H1 (cell line): ENCODE measurements at regions not wholly inside any gene's neighbourhood (a gene's known extent, or its start where the extent isn't known, plus 50 kb on each side); places are given as distances from the start of the nearest gene placed in this dataset.

ENCODE experiments used
- CTCF ChIA-PET: fragments of 300-600 bp; sonication (Branson Sonifier 250); formaldehyde crosslinking; loops from one replicate; lab custom pipeline; 2021; ENCODE audit not compliant: partially characterized antibody; lab: Charles Lee
- POLR2A ChIA-PET: fragments of 300-600 bp; sonication (Branson Sonifier 250); formaldehyde crosslinking; loops from one replicate; lab custom pipeline; 2021; ENCODE audit warnings: inconsistent platforms; ENCODE audit not compliant: partially characterized antibody; lab: Charles Lee
- DNase-seq, 2 experiments: peaks; one replicate each; pipeline versions ENCODE4 v3.0.0 to v3.0.0-alpha.2; 2010 to 2022; ENCODE audit warnings: low spot score in 2 of 2, low read depth in 1 of 2, mixed read lengths in 1 of 2
- FAIRE-seq: peaks from 2 replicates; lab custom pipeline; 2011; peaks lifted over from hg19 to GRCh38; lab: Jason Lieb, UNC
- H2AFZ ChIP-seq: 2 replicates; pipeline ENCODE4 v1.8.1; 2012; ENCODE audit warnings: low read length, inconsistent platforms
- H2AK5ac ChIP-seq: 2 replicates; pipeline ENCODE4 v1.6.1; 2013; ENCODE audit warnings: low read depth, low read length
- H2BK120ac ChIP-seq: replicated peaks from 2 replicates; pipeline ENCODE3; 2013; ENCODE audit warnings: low read depth, low read length, inconsistent platforms
- H2BK12ac ChIP-seq: 2 replicates; pipeline ENCODE4 v1.6.1; 2013; ENCODE audit warnings: low read depth, low read length
- H2BK15ac ChIP-seq: 2 replicates; pipeline ENCODE4 v1.6.1; 2013; ENCODE audit warnings: low read length
- H2BK20ac ChIP-seq: 2 replicates; pipeline ENCODE4 v1.6.1; 2013; ENCODE audit warnings: low read length
- H2BK5ac ChIP-seq: 2 replicates; pipeline ENCODE4 v1.6.1; 2013; ENCODE audit warnings: low read depth, low read length
- H3K14ac ChIP-seq: 2 replicates; pipeline ENCODE4 v1.6.1; 2013; ENCODE audit warnings: inconsistent platforms; ENCODE audit not compliant: insufficient read length
- H3K18ac ChIP-seq: 2 replicates; pipeline ENCODE4 v1.6.1; 2013; ENCODE audit warnings: low read length; ENCODE audit errors: extremely low read depth
- H3K23ac ChIP-seq: 2 replicates; pipeline ENCODE4 v1.6.1; 2013; ENCODE audit warnings: inconsistent platforms; ENCODE audit not compliant: insufficient read length
- H3K23me2 ChIP-seq: 2 replicates; pipeline ENCODE4 v1.6.1; 2013; ENCODE audit warnings: low read depth, low read length
- H3K27ac ChIP-seq: 2 replicates; pipeline ENCODE4 v1.6.1; 2011; ENCODE audit warnings: low read depth, low read length, inconsistent platforms
- H3K27me3 ChIP-seq, 4 experiments: replicated peaks in 1 of 4; 1 replicate in 1 of 4; 2 replicates in 3 of 4; pipeline versions ENCODE4 v1.6.1 to v1.8.1; 2011 to 2013; ENCODE audit warnings: low read length in 3 of 4, mild to moderate bottlenecking in 3 of 4, inconsistent platforms in 2 of 4, mixed read lengths in 2 of 4, moderate library complexity in 1 of 4; ENCODE audit not compliant: control insufficient read depth in 3 of 4, insufficient read depth in 3 of 4; ENCODE audit errors: extremely low read depth in 1 of 4
- H3K36me3 ChIP-seq, 4 experiments: 2 replicates each; pipeline versions ENCODE4 v1.6.1 to v1.8.1; 2011 to 2013; ENCODE audit warnings: mild to moderate bottlenecking in 4 of 4, low read length in 3 of 4, moderate library complexity in 2 of 4, control low read depth in 1 of 4, inconsistent platforms in 1 of 4; ENCODE audit not compliant: insufficient read depth in 4 of 4, control insufficient read depth in 2 of 4
- H3K4ac ChIP-seq: replicated peaks from 2 replicates; pipeline ENCODE3; 2013; ENCODE audit warnings: low read length, low read depth, mixed read lengths, inconsistent platforms; ENCODE audit not compliant: insufficient read length
- H3K4me1 ChIP-seq, 4 experiments: replicated peaks in 1 of 4; 1 replicate in 1 of 4; 2 replicates in 3 of 4; pipeline versions ENCODE4 v1.6.1 to v1.8.1; 2011 to 2013; ENCODE audit warnings: low read length in 3 of 4, inconsistent platforms in 2 of 4, mixed read lengths in 1 of 4; ENCODE audit not compliant: insufficient read depth in 4 of 4, control insufficient read depth in 3 of 4
- H3K4me2 ChIP-seq, 2 experiments: 2 replicates each; pipeline versions ENCODE4 v1.6.1 to v1.8.1; 2011 to 2013; ENCODE audit warnings: low read depth in 2 of 2, low read length in 2 of 2, control low read depth in 1 of 2, inconsistent platforms in 1 of 2, mild to moderate bottlenecking in 1 of 2; ENCODE audit not compliant: insufficient read depth in 1 of 2
- H3K4me3 ChIP-seq, 4 experiments: fragments of 200-600, 300-600 bp in 1 of 4; sonication (generic), shearing (Covaris generic), sonication (Bioruptor Twin) in 1 of 4; 2 replicates each; pipeline versions ENCODE4 v1.5.1 to v1.8.1; 2011 to 2016; ENCODE audit warnings: low read length in 4 of 4, low read depth in 3 of 4, control low read depth in 2 of 4, inconsistent platforms in 2 of 4, mild to moderate bottlenecking in 2 of 4, mixed read lengths in 1 of 4, moderate library complexity in 1 of 4; ENCODE audit not compliant: insufficient read depth in 2 of 4; ENCODE audit errors: extremely low read depth in 1 of 4
- H3K56ac ChIP-seq: replicated peaks from 2 replicates; pipeline ENCODE3; 2013; ENCODE audit warnings: low read depth, mild to moderate bottlenecking, mixed read lengths, low read length, inconsistent platforms; ENCODE audit not compliant: insufficient read length
- H3K79me1 ChIP-seq: 2 replicates; pipeline ENCODE4 v1.6.1; 2013; ENCODE audit warnings: low read depth, low read length, control low read depth
- H3K79me2 ChIP-seq, 2 experiments: 2 replicates each; pipeline versions ENCODE4 v1.6.1 to v1.8.1; 2012 to 2013; ENCODE audit warnings: low read length in 2 of 2, mild to moderate bottlenecking in 2 of 2, inconsistent platforms in 1 of 2; ENCODE audit not compliant: insufficient read depth in 2 of 2, control insufficient read depth in 1 of 2
- H3K9ac ChIP-seq, 4 experiments: replicated peaks in 1 of 4; 1 replicate in 1 of 4; 2 replicates in 3 of 4; pipeline versions ENCODE4 v1.6.1 to v1.8.1; 2011 to 2013; ENCODE audit warnings: low read depth in 3 of 4, low read length in 3 of 4, control low read depth in 2 of 4, mild to moderate bottlenecking in 2 of 4, moderate library complexity in 2 of 4, inconsistent platforms in 1 of 4; ENCODE audit errors: extremely low read depth in 1 of 4
- H3K9me3 ChIP-seq, 2 experiments: 2 replicates each; pipeline versions ENCODE4 v1.6.1 to v1.8.1; 2012 to 2013; ENCODE audit warnings: mild to moderate bottlenecking in 2 of 2, moderate library complexity in 2 of 2, control low read depth in 1 of 2, inconsistent platforms in 1 of 2, low read depth in 1 of 2, low read length in 1 of 2, mixed read lengths in 1 of 2; ENCODE audit not compliant: insufficient read depth in 2 of 2
- H4K20me1 ChIP-seq, 2 experiments: replicated peaks in 1 of 2; 2 replicates each; pipeline versions ENCODE3 to v1.8.1; 2011 to 2013; ENCODE audit warnings: inconsistent platforms in 2 of 2, low read length in 2 of 2, mild to moderate bottlenecking in 1 of 2; ENCODE audit not compliant: insufficient read depth in 2 of 2, control insufficient read depth in 1 of 2
- H4K5ac ChIP-seq: 2 replicates; pipeline ENCODE4 v1.6.1; 2013; ENCODE audit warnings: low read length, low read depth, mixed read lengths, inconsistent platforms; ENCODE audit not compliant: insufficient read length
- H4K8ac ChIP-seq: 2 replicates; pipeline ENCODE4 v1.8.0; 2013; ENCODE audit warnings: mild to moderate bottlenecking, moderate library complexity, low read length, inconsistent platforms; ENCODE audit not compliant: insufficient read depth; ENCODE audit errors: extremely low read depth
- H4K91ac ChIP-seq: replicated peaks from 2 replicates; pipeline ENCODE3; 2013; ENCODE audit warnings: low read length, mixed read lengths, inconsistent platforms; ENCODE audit not compliant: insufficient read length
- CHD1 ChIP-seq: IDR thresholded peaks from 2 replicates; pipeline ENCODE4 v1.6.1; 2012; ENCODE audit warnings: low read depth, low read length, improper control_type of control experiment
- CREB1 ChIP-seq: IDR thresholded peaks from 2 replicates; pipeline ENCODE4 v1.6.1; 2012; ENCODE audit warnings: inconsistent platforms
- EZH2 ChIP-seq: fragments of 200-600 bp; sonication (generic); IDR thresholded peaks from 2 replicates; pipeline ENCODE4 v1.7.1; 2012; ENCODE audit warnings: low read depth, mild to moderate bottlenecking, moderate library complexity, low read length, inconsistent platforms; ENCODE audit not compliant: severe bottlenecking
- HDAC2 ChIP-seq, 2 experiments: fragments of 300-600 bp in 1 of 2; sonication (generic) in 1 of 2; IDR thresholded peaks; 2 replicates each; pipeline ENCODE4 v1.6.1; 2011 to 2012; ENCODE audit warnings: low read depth in 2 of 2, low read length in 2 of 2, mild to moderate bottlenecking in 2 of 2, moderate library complexity in 2 of 2, borderline replicate concordance in 1 of 2, inconsistent platforms in 1 of 2
- KDM4A ChIP-seq: IDR thresholded peaks from one replicate; pipeline ENCODE4 v1.7.1; 2012; ENCODE audit warnings: low read depth, mild to moderate bottlenecking, moderate library complexity, low read length, inconsistent platforms; ENCODE audit not compliant: severe bottlenecking
- NRF1 ChIP-seq: IDR thresholded peaks from 2 replicates; pipeline ENCODE4 v1.6.1; 2011; ENCODE audit warnings: mild to moderate bottlenecking, low read depth, low read length, improper control_type of control experiment
- ZNF274 ChIP-seq: IDR thresholded peaks from 2 replicates; pipeline ENCODE4 v1.7.0; 2012; ENCODE audit warnings: low read length, borderline replicate concordance; ENCODE audit errors: extremely low read depth
- WGBS, 2 experiments: shearing (Covaris generic) in 1 of 2; methylation state at CpG; one replicate each; pipeline versions ENCODE4 v1.1.6 to v1.1.7; 2013 to 2015; ENCODE audit warnings: low lambda C conversion rate in 2 of 2, mixed read lengths in 2 of 2, inconsistent platforms in 1 of 2, low coverage in 1 of 2, missing lambda C conversion rate in 1 of 2; ENCODE audit not compliant: insufficient replicate concordance in 2 of 2, insufficient coverage in 1 of 2, insufficient read length in 1 of 2; ENCODE audit errors: extremely low coverage in 1 of 2, missing lambda C conversion rate in 1 of 2; 5-methylcytosine and 5-hydroxymethylcytosine counted together

- no peak overlapping the region for H3K56ac ChIP-seq
- TF ChIP-seq ZNF274 (no peak), CHD1 (no peak), NRF1 (no peak), HDAC2 (IDR thresholded peaks at IDR 0.05; ENCODE audit: borderline replicate concordance in 1 of 2, low read depth in 2 of 2, low read length in 2 of 2) (no peak), EZH2 (no peak), KDM4A (no peak), CREB1 (no peak)
- H2BK5ac ChIP-seq, result no peak overlapping the region
- H3K4me3 ChIP-seq, result no peak overlapping the region
- no peak overlapping the region for H4K5ac ChIP-seq
- no peaks in the 10 kb centered on the region for H4K20me1 ChIP-seq
- WGBS, 2 experiments, result 92% methylated on average over 1 of the region's 1 CpG; no CpG with 5 or more reads in 1 of the 2 experiments
- H3K4me1 ChIP-seq, result no peaks in the 10 kb centered on the region
- no peak overlapping the region for H2BK12ac ChIP-seq
- peaks cover 33 to 55% of the 10 kb centered on the region in 2 experiments for H3K9me3 ChIP-seq
- no peak overlapping the region for H4K8ac ChIP-seq
- no peak overlapping the region for H3K4ac ChIP-seq
- H3K9ac ChIP-seq, result no peak overlapping the region
- no peak overlapping the region for H3K14ac ChIP-seq
- H2AFZ ChIP-seq, result no peak overlapping the region
- no peak overlapping the region for H2BK15ac ChIP-seq
- FAIRE-seq (no peak), DNase-seq (no peak)
- H3K27me3 ChIP-seq, result no peaks in the 10 kb centered on the region
- POLR2A ChIA-PET, result no interaction called here
- no peak overlapping the region for H2BK120ac ChIP-seq
- H3K27ac ChIP-seq, result no peak overlapping the region
- H2BK20ac ChIP-seq, result no peak overlapping the region
- no peak overlapping the region for H3K4me2 ChIP-seq
- no peaks in the 10 kb centered on the region for H3K79me2 ChIP-seq
- no peak overlapping the region for H3K18ac ChIP-seq
- no peak overlapping the region for H3K23ac ChIP-seq
- no peak overlapping the region for H2AK5ac ChIP-seq
- no peaks in the 10 kb centered on the region; a peak in 1 of 8 replicates for H3K36me3 ChIP-seq
- H3K79me1 ChIP-seq, result no peaks in the 10 kb centered on the region
- no peaks in the 10 kb centered on the region; the same call in 1 of the 2 replicates for H3K23me2 ChIP-seq
- H4K91ac ChIP-seq, result no peak overlapping the region
- CTCF ChIA-PET, result no interaction called here
These were observed 204.0 kb upstream of the WSB1 start for GRCh38 chr17:27089929-27090247.
